NCI-H187 (cell line): ENCODE measurements at regions not wholly inside any gene's neighbourhood (a gene's known extent, or its start where the extent isn't known, plus 50 kb on each side); places are given as distances from the start of the nearest gene placed in this dataset.
"Not testable (repeated sequence)": the region's sequence is repeated elsewhere in the genome, so short reads cannot be mapped to it uniquely, and the experiment has no call there.

Experiments
- DNase-seq, 2 experiments: peaks; one replicate each; lab custom pipeline; 2025; lab: John Stamatoyannopoulos, UW

- not testable (repeated sequence) for DNase-seq
These were observed 385.4 kb upstream of the CXADR start for GRCh38 chr21:17127395-17127794.

DNA sequence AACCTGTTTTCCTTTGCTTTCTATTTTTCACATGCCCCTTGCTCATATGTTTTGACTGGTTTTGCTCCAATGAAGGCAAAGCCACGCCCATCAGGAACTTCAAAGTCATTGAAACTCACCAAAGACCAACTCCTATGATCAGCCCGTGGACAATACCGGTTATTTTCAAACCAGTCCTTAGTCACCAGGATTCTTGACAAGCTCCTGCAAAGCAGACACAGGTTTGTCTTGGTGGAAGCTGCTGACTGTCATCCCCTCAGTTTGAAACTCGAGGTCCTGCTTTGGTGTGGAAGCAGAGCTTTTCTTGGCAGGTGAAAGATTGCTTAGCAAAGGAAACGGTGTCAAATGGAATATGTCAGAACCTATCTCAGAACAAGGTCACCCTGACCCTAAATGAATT, 384.7 kb upstream of the CXADR start:
- no peak for DNase-seq

DNA sequence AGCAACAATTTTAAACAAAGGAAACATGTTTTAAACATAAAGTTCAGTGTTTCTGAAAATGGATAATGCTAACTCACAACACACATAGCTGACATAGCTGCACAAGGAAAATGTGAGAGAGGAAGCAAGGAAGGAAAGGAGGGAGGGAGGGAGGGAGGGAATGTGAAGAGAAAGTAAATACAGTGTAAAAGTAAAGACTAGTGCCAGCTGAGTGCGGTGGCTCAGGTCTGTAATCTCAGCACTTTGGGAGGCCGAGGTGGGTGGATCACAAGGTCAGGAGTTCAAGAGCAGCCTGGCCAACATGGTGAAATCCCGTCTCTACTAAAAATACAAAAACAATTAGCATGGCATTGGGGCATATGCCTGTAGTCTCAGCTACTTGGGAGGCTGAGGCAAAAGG, 373.7 kb upstream of the CXADR start:
- not testable (repeated sequence) for DNase-seq

DNA sequence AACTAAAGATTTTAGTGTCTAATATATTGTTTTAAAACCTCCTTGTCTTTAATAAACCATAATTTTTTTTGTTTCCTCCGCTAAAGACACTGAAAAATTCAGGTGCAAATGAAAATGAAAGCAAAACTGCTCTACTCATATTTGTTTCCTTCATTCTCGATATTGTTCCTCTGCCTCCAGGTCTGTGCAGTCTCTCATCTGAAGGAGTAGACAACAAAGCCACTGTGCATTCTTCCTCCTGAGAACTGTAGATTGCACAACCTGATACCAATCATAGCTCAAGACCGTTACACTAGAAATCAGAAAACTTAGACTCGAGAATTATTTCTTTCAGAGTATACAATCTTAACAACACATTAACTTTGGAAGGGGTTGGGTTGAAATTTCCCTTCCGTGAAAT, 373.1 kb upstream of the CXADR start:
- no peak for DNase-seq

GRCh38 chr21:17146426-17146825, 366.4 kb upstream of the CXADR start:
- DNase-seq: no peak

- DNase-seq: no peak
These were observed 353.1 kb upstream of the CXADR start for GRCh38 chr21:17159697-17160096.

DNA sequence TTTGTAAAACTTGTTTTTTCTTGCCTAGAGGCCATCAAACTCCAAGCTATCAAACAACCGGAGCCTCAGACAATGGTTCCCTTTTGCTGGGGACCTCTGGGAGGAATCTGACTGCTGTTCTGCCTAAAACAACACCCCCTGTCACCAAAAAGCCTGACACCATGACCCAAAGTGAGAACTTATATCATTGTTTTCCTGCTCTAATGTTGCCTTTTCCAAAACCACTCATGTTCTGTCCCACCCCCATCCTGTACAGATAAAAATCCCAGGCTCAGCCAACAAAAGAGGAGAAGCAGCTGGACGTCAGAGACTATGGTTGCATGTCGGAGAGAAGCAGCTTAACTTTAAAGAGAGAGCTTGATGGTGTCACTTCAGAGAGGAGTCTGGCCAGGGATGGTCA, 327.2 kb upstream of the CXADR start:
- no peak for DNase-seq

DNA sequence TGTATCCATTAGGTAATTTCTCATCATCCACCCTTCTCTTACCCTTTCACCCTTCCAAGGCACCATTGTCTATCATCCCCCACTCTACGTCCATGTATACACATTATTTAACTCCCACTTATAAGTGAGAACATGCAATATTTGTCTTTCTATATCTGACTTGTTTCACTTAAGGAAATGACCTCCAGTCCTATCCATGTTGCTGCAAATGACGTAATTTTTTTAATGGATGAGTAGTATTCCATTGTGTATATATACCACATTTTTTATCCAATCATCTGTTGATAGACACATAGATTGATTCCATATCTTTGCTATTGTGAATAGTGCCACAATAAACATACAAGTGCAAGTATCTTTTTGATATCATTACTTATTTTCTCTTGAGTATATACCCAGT, 322.9 kb upstream of the CXADR start:
- no peak for DNase-seq

GRCh38 chr21:17191346-17191993, 321.4 kb upstream of the CXADR start:
- no peak for DNase-seq

- no peak for DNase-seq
These were observed 317.5 kb upstream of the CXADR start for GRCh38 chr21:17195351-17195750.

DNA sequence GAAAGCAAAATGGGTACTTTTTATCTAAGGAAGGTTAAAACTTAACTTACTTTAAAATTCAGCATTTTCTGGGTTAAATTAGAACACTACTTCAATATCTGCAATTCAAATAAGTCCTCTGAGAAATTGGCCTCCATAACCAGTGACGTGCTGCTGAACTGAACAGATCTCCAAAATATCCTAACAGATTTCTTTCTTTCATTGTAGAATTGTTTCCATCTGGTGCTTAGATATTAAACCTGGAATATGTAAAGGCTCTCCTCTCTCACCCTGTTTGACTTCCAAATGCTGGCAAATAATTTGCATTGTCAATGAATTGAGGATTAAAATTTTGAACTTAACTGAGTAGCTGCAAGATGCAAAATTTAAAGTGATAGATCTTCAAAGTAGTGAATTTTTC, 316.9 kb upstream of the CXADR start:
- DNase-seq: no peak

GRCh38 chr21:17196623-17197022, 316.2 kb upstream of the CXADR start:
- DNase-seq: no peak

GRCh38 chr21:17197996-17198395, 314.8 kb upstream of the CXADR start:
- DNase-seq: no peak

GRCh38 chr21:17200250-17200649, 312.6 kb upstream of the CXADR start:
- DNase-seq: no peak

GRCh38 chr21:17201741-17202260, 311.0 kb upstream of the CXADR start:
- no peak for DNase-seq

DNA sequence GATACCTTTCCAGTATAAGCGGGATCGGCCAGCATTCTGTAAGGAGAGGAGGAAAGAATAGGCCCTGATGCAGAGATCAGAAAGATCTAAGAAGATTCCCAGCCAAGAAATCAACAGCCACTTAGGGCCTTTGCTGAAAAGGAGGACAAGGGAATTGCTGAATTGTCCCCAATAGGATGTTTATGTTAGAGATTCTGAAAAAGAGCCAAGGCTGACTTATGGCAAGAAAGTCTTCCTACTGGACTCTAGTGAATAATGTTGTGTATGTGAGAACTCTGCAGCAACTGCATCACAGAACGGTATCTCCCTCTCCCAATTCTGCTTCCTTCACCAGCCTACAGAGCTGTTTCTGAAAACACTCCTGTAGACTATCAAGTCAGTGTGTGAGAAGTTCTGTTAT, 298.0 kb upstream of the CXADR start:
- no peak for DNase-seq

DNA sequence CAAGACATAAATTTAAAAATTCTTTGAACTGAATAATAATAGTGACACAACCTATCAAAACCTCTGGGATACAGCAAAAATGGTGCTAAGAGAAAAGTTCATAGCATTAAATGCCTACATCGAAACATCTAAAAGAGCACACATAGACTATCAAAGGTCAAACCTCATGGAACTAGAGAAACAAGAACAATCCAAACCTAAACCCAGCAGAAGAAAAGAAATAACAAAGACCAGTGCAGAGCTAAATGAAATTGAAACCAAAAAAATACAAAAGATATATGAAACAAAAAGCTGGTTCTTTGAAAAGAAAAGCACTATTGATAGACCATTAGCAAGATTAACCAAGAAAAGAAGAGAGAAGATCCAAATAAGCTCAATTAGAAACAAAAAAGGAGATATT, 293.8 kb upstream of the CXADR start:
- DNase-seq: not testable (repeated sequence)

DNA sequence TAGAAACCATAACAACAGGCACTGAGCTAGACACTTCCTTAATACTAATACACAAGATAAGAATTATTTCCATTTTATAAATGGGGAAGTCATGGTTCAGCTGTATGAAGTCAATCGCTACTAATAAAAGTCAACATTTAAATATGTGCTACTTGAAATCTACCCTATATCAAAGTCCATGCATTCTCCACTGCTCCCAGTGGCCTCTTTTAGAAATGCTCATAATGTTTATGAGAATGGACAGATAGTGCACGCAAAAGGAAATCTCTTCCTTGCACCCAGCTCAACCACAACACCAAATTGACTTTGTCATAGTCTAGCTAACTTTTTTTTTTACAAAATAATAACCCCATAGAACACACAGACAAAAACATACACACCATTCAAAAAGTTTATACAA, 281.7 kb upstream of the CXADR start:
- no peak for DNase-seq

- DNase-seq: no peak
These were observed 281.1 kb upstream of the CXADR start for GRCh38 chr21:17231771-17232170.

DNA sequence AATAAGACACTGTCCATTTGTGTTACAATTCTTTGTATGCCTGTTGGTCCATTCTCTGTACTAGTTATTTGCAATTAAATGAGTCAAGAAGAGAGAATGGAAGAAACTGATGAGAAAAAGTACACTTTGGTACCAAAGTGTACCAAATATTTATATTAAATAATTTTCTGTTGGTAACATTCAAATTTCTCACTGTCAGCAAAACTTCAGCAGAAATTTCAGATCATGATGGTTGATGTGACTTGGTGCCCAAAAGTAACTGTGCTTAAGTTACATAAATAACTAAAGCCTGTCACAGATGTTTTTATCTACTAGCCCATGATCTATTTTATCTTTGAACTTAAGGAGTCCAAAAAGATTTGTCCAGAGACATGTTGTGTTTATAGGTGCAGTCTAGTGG, 274.4 kb upstream of the CXADR start:
- DNase-seq: no peak

DNA sequence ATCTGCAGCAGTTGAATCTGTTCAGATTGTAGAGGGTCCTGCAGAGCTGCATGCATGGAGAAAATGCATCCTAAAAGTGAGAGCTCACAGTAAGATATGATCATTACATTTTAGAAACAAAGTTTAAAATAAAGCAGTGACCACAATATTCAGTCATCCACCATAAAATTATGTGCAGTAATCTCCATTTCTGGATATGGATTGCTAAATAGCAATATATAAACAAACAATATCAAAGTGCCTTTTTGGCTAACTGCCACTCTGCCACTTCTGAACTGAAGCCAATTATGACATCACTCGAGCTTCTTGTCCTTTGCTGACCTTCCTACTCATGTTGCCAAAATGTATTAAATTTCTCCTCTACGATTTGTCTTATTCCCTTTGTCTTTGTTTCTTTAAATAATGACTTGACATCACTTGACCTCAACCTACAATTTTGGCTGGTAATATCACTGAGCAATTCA, 262.0 kb upstream of the CXADR start:
- peak; percentile 40 to 88 for DNase-seq

DNA sequence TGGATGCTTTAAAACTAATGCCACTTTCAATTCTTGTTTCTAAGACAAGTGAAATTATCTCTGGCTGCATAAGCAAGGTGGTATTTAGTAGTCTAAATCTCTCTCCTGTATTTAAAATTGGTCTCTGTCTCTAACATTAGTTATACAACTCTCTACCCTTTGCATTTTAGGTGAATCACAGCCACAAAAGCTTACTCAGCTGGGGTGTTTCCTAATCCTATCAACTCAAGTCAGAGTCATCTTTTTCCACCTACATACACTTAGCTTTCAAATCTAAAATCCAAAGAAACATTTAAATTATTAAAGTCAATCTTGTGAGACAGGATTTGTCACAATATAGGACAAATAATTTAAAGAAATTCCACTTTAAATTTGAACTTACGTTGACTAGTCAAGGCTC, 255.1 kb upstream of the CXADR start:
- DNase-seq: no peak

DNA sequence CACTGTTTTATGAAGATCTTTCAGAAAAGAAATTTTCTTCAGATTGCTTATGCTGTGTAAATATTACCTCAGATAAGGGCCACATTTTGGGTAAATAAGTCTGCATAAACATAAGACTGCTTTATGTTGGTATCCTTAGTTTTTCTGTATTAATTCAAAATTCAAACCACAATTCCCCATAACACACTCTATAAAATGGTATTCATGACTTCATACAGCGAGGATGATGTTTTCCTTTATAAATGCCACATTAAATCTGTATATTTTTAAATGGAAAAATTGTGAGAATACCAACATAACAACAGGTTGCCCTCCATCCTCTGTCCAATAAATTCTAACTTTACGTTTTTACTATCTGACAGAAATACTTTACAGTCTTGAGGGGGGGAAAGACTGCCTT, 248.7 kb upstream of the CXADR start:
- no peak for DNase-seq

- no peak for DNase-seq
These were observed 243.1 kb upstream of the CXADR start for GRCh38 chr21:17269760-17270159.
